Smooth muscle cell (in vitro differentiated cells): ENCODE measurements at regions not wholly inside any gene's neighbourhood (a gene's known extent, or its start where the extent isn't known, plus 50 kb on each side); places are given as distances from the start of the nearest gene placed in this dataset.
"Not testable (repeated sequence)": the region's sequence is repeated elsewhere in the genome, so short reads cannot be mapped to it uniquely, and the experiment has no call there.

ENCODE experiments used
- DNase-seq: peaks from one replicate; lab custom pipeline; 2025; ENCODE audit not compliant: unreplicated experiment; lab: John Stamatoyannopoulos, UW
- H2AFZ ChIP-seq: fragments of 200-600 bp; sonication (generic); 2 replicates; pipeline ENCODE4 v1.6.0; 2016; ENCODE audit warnings: antibody characterized with exemption, low read depth, mild to moderate bottlenecking
- H3F3A ChIP-seq: fragments of 200-600 bp; sonication (generic); 2 replicates; pipeline ENCODE4 v1.6.0; 2017; ENCODE audit warnings: antibody characterized with exemption, low read depth
- H3K27ac ChIP-seq: fragments of 200-600 bp; sonication (generic); 2 replicates; pipeline ENCODE4 v1.5.1; 2016; ENCODE audit warnings: low read depth, mild to moderate bottlenecking
- H3K27me3 ChIP-seq: fragments of 200-600 bp; sonication (generic); 2 replicates; pipeline ENCODE4 v1.6.1; 2016; ENCODE audit warnings: low read depth, mild to moderate bottlenecking
- H3K36me3 ChIP-seq: fragments of 200-600 bp; sonication (generic); 2 replicates; pipeline ENCODE4 v1.5.1; 2016; ENCODE audit warnings: low read depth
- H3K4me1 ChIP-seq: fragments of 200-600 bp; sonication (generic); 2 replicates; pipeline ENCODE4 v1.5.1; 2016; ENCODE audit warnings: low read depth
- H3K4me2 ChIP-seq: fragments of 200-600 bp; sonication (generic); 2 replicates; pipeline ENCODE4 v1.6.0; 2016; ENCODE audit warnings: mild to moderate bottlenecking
- H3K4me3 ChIP-seq: fragments of 200-600 bp; sonication (generic); 2 replicates; pipeline ENCODE4 v1.5.1; 2016; ENCODE audit warnings: mild to moderate bottlenecking
- H3K79me2 ChIP-seq: fragments of 200-600 bp; sonication (generic); 2 replicates; pipeline ENCODE4 v1.6.0; 2016; ENCODE audit warnings: low read depth, mild to moderate bottlenecking
- H3K9ac ChIP-seq: fragments of 200-600 bp; sonication (generic); 2 replicates; pipeline ENCODE4 v1.6.0; 2016; ENCODE audit warnings: low read depth
- H3K9me3 ChIP-seq: fragments of 200-600 bp; sonication (generic); replicated peaks from 2 replicates; pipeline ENCODE4 v1.5.1; 2016; ENCODE audit warnings: low read depth
- H4K20me1 ChIP-seq: fragments of 200-600 bp; sonication (generic); 2 replicates; pipeline ENCODE4 v1.6.0; 2016; ENCODE audit warnings: low read depth
- WGBS: methylation state at CpG from one replicate; pipeline ENCODE4 v1.1.7; 2016; ENCODE audit warnings: low lambda C conversion rate; 5-methylcytosine and 5-hydroxymethylcytosine counted together
- TF ChIP-seq, protein P1 (sequence below): fragments of 200-600 bp; sonication (generic); IDR thresholded peaks from 2 replicates; pipeline ENCODE4 v1.5.1; 2017; ENCODE audit warnings: borderline replicate concordance, mild to moderate bottlenecking, antibody characterized with exemption; ENCODE audit not compliant: insufficient read depth, poor library complexity, severe bottlenecking

DNA sequence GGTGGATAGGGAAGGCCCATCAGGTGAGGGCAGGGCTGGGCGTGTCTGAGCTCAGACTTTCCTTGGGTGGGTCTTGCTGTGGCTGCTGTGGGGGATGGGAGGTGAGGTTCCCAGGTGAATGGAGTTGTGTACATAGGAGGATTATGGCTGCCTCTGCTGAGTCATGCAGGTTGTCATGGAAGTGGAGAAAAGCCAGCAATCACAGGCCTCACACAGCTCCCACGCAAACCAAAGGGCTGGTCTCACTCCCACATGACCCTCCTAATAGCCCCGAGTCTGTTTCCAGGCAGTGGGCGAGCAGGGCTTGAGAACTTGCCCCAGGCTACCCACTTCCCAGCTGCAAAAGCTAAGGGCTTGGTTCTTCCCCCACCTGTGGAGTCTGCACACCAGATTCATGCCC, 149.5 kb downstream of the IPO8 start:
- Histone ChIP-seq H3K9ac (no peak overlapping the region), H3K79me2 (no peaks in the 10 kb centered on the region), H3K36me3 (no peaks in the 10 kb centered on the region), H3K4me1 (no peaks in the 10 kb centered on the region), H2AFZ (no peak overlapping the region), H3K27me3 (no peaks in the 10 kb centered on the region), H3K9me3 (no peaks in the 10 kb centered on the region), H3K4me2 (no peak overlapping the region), H3F3A (no peaks in the 10 kb centered on the region), H3K4me3 (no peak overlapping the region), H3K27ac (no peak overlapping the region), H4K20me1 (no peaks in the 10 kb centered on the region)
- DNase-seq: no peak
- WGBS: 80% methylated on average over 4 of the region's 4 CpGs
- TF ChIP-seq, protein P1, sequence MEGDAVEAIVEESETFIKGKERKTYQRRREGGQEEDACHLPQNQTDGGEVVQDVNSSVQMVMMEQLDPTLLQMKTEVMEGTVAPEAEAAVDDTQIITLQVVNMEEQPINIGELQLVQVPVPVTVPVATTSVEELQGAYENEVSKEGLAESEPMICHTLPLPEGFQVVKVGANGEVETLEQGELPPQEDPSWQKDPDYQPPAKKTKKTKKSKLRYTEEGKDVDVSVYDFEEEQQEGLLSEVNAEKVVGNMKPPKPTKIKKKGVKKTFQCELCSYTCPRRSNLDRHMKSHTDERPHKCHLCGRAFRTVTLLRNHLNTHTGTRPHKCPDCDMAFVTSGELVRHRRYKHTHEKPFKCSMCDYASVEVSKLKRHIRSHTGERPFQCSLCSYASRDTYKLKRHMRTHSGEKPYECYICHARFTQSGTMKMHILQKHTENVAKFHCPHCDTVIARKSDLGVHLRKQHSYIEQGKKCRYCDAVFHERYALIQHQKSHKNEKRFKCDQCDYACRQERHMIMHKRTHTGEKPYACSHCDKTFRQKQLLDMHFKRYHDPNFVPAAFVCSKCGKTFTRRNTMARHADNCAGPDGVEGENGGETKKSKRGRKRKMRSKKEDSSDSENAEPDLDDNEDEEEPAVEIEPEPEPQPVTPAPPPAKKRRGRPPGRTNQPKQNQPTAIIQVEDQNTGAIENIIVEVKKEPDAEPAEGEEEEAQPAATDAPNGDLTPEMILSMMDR: no peak

DNA sequence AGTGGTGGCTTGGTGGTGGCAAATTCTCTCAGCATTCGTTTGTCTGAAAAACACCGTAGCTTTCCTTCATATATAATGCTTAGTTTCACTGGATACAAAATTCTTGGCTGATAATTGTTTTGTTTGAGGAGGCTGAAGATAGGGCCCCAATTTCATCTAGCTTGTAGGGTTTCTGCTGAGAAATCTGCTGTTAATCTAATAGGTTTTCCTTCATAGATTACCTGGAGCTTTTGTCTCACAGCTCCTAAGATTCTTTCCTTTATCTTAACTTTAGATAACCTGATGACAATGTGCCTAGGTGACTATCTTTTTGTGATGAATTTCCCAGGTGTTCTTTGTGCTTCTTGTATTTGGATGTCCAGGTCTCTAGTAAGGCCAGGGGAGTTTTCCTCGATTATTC, 151.0 kb downstream of the IPO8 start:
- WGBS: 99% methylated on average over 3 of the region's 3 CpGs
- H3K4me2 ChIP-seq, H3K36me3 ChIP-seq, H3K4me1 ChIP-seq, H3K9me3 ChIP-seq, H3K79me2 ChIP-seq, H3K4me3 ChIP-seq, H3K9ac ChIP-seq, H4K20me1 ChIP-seq, H2AFZ ChIP-seq, H3K27ac ChIP-seq, H3F3A ChIP-seq, DNase-seq, H3K27me3 ChIP-seq: not testable (repeated sequence)

DNA sequence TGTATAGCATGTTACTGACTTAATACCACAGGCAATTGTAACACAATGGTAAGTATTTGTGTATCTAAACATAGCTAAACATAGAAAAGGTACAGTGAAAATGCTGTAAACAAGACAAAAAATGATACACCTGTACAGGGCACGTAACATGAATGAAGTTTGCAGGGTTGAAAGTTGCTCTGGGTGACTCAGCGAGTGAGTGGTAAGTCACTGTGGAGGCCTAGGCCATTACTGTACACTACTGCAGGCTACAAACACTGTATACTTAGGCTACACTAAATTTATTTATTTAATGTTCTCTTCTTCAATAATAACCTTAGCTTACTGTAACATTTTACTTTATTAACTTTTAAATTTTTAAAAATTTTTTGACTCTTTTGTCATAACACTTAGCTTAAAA, 158.4 kb downstream of the IPO8 start:
- no peaks in the 10 kb centered on the region for H3K79me2 ChIP-seq
- H3K4me1 ChIP-seq: no peaks in the 10 kb centered on the region
- H3K27ac ChIP-seq: no peak overlapping the region
- H4K20me1 ChIP-seq: no peaks in the 10 kb centered on the region
- TF ChIP-seq, protein P1: no peak
- no peaks in the 10 kb centered on the region for H3K27me3 ChIP-seq
- no peak overlapping the region for H3K4me2 ChIP-seq
- H3F3A ChIP-seq: no peaks in the 10 kb centered on the region
- no peaks in the 10 kb centered on the region for H3K36me3 ChIP-seq
- no peak overlapping the region for H3K4me3 ChIP-seq
- no peak for DNase-seq
- H3K9me3 ChIP-seq: no peaks in the 10 kb centered on the region
- no peak overlapping the region for H2AFZ ChIP-seq
- H3K9ac ChIP-seq: no peak overlapping the region
- WGBS: 72% methylated on average over 2 of the region's 2 CpGs

DNA sequence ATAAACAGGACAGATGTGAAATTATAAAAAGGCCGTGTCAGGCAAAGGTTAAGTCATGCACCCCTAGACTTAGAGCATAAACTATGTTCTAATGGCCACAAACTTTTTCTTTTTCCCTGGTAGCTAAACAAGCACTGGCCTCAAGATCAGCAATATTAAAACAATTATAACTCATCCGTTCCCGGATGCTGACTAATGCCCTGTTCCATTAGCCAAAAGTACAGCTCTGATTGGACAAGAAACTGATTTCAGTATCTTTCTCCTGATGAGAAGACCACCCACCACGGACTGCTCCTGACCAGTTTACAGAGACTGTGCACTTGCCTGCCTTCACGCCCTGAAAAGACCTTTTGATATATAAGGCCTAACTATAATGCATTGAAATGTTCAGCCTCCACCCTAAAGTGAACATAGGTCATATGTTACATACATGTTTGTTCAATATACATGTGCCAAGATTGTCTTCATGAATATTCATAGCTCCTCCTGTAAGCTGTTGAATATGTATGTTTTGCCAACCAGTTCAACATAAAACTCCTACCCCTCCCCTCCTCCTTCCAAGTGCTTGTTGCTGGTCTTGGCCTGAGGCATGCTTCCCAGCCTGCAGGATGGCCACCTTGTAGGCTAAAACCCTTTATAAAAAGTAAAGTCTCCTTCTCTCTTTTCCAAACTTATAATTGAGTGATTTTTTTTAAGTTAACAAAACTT, 162.0 kb downstream of the IPO8 start:
- Histone ChIP-seq H2AFZ (no peak overlapping the region), H3K9me3 (no peaks in the 10 kb centered on the region), H3K36me3 (no peaks in the 10 kb centered on the region), H3K27ac (no peak overlapping the region), H3F3A (no peaks in the 10 kb centered on the region), H3K79me2 (no peaks in the 10 kb centered on the region), H3K9ac (no peak overlapping the region), H4K20me1 (no peaks in the 10 kb centered on the region), H3K4me3 (no peak overlapping the region), H3K27me3 (no peaks in the 10 kb centered on the region), H3K4me1 (no peaks in the 10 kb centered on the region), H3K4me2 (no peak overlapping the region)
- TF ChIP-seq, protein P1: no peak
- WGBS: 91% methylated on average over 5 of the region's 5 CpGs
- DNase-seq: no peak
